Peyer's patch (tissue), 4 donors: ENCODE measurements at regions not wholly inside any gene's neighbourhood (a gene's known extent, or its start where the extent isn't known, plus 50 kb on each side); places are given as distances from the start of the nearest gene placed in this dataset.

ENCODE experiments used
- CTCF ChIP-seq, 6 experiments: fragments of 450-650 bp in 4 of 6; fragments of 200-600 bp in 2 of 6; sonication (generic) in 1 of 6; IDR thresholded peaks; one replicate each; pipeline ENCODE4 v1.5.1; 2017 to 2019; ENCODE audit warnings: antibody characterized with exemption in 6 of 6, mild to moderate bottlenecking in 3 of 6, moderate library complexity in 1 of 6
- POLR2A ChIP-seq, 2 donors: fragments of 450-650 bp; IDR thresholded peaks; one replicate each; pipeline ENCODE4 v1.5.1; 2017; ENCODE audit warnings: antibody characterized with exemption in 2 of 2, mild to moderate bottlenecking in 2 of 2, moderate library complexity in 2 of 2

DNA sequence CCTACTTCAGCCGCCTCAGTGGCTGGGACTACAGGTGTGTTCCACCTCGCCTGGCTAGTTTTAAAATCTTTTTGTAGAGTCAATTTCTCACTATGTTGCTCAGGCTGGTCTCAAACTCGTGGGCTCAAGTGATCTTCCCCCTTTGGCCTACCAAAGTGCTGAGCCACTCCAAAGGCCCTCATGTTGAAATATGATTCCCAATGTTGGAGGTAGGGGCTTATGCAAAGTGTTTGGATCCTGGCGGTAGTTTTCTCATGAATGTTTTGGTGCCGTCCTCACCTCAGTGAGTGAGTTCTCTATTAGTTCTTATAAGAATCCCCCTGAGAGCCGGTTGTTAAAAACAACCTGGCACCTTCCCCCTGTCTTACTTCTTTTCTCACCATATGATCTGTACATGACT is 784.6 kb downstream of the TMTC2 start:
- TF ChIP-seq CTCF (IDR thresholded peaks at IDR 0.05) (no peak), POLR2A (IDR thresholded peaks at IDR 0.05) (no peak)
